Embryonic facial prominence (tissue), 1 donor: ENCODE measurements at regions not wholly inside any gene's neighbourhood (a gene's known extent, or its start where the extent isn't known, plus 50 kb on each side); places are given as distances from the start of the nearest gene placed in this dataset.
A peak's percentile ranks its signal among the peaks of the same experiment; 100 is the strongest.

Experiments used
- DNase-seq: peaks from one replicate; pipeline ENCODE4 v3.0.0-alpha.2; 2016; ENCODE audit errors: extremely low spot score

- no peak for DNase-seq
Observed at GRCh38 chr5:91730026-91730425, 346.9 kb upstream of the ARRDC3 start.

GRCh38 chr5:91727463-91727862 lies 344.3 kb upstream of the ARRDC3 start:
- no peak for DNase-seq

- no peak for DNase-seq
Observed at GRCh38 chr5:91722736-91723467, 339.8 kb upstream of the ARRDC3 start.

GRCh38 chr5:91712718-91713117 lies 329.6 kb upstream of the ARRDC3 start:
- no peak for DNase-seq

GRCh38 chr5:91707521-91707841 lies 324.4 kb upstream of the ARRDC3 start:
- no peak for DNase-seq

GRCh38 chr5:91706785-91707520 lies 323.8 kb upstream of the ARRDC3 start:
- DNase-seq: no peak

- DNase-seq: no peak
Observed at GRCh38 chr5:91703128-91703527, 320.0 kb upstream of the ARRDC3 start.

GRCh38 chr5:91699429-91699828 lies 316.3 kb upstream of the ARRDC3 start:
- DNase-seq: no peak

- DNase-seq: no peak
Observed at GRCh38 chr5:91691592-91691991, 308.5 kb upstream of the ARRDC3 start.

GRCh38 chr5:91690921-91691320 lies 307.8 kb upstream of the ARRDC3 start:
- DNase-seq: no peak

- no peak for DNase-seq
Observed at GRCh38 chr5:91687430-91687829, 304.3 kb upstream of the ARRDC3 start.

- no peak for DNase-seq
Observed at GRCh38 chr5:91684625-91685024, 301.5 kb upstream of the ARRDC3 start.

GRCh38 chr5:91670563-91670962 lies 287.4 kb upstream of the ARRDC3 start:
- DNase-seq: no peak

GRCh38 chr5:91670122-91670521 lies 287.0 kb upstream of the ARRDC3 start:
- no peak for DNase-seq

- no peak for DNase-seq
Observed at GRCh38 chr5:91668261-91668660, 285.1 kb upstream of the ARRDC3 start.

GRCh38 chr5:91652678-91653077 lies 269.6 kb upstream of the ARRDC3 start:
- DNase-seq: no peak

GRCh38 chr5:91651704-91652103 lies 268.6 kb upstream of the ARRDC3 start:
- no peak for DNase-seq

GRCh38 chr5:91645347-91645746 lies 262.2 kb upstream of the ARRDC3 start:
- DNase-seq: no peak

- no peak for DNase-seq
Observed at GRCh38 chr5:91643797-91644196, 260.7 kb upstream of the ARRDC3 start.

GRCh38 chr5:91642581-91642980 lies 259.5 kb upstream of the ARRDC3 start:
- DNase-seq: no peak

- DNase-seq: peak; percentile 22
Observed at GRCh38 chr5:91641730-91642350, 258.7 kb upstream of the ARRDC3 start.

GRCh38 chr5:91639744-91640143 lies 256.6 kb upstream of the ARRDC3 start:
- DNase-seq: no peak

GRCh38 chr5:91638010-91638409 lies 254.9 kb upstream of the ARRDC3 start:
- DNase-seq: no peak
